ENCODE measurements at regions not wholly inside any gene's neighbourhood (a gene's known extent, or its start where the extent isn't known, plus 50 kb on each side); places are given as distances from the start of the nearest gene placed in this dataset.

DNA sequence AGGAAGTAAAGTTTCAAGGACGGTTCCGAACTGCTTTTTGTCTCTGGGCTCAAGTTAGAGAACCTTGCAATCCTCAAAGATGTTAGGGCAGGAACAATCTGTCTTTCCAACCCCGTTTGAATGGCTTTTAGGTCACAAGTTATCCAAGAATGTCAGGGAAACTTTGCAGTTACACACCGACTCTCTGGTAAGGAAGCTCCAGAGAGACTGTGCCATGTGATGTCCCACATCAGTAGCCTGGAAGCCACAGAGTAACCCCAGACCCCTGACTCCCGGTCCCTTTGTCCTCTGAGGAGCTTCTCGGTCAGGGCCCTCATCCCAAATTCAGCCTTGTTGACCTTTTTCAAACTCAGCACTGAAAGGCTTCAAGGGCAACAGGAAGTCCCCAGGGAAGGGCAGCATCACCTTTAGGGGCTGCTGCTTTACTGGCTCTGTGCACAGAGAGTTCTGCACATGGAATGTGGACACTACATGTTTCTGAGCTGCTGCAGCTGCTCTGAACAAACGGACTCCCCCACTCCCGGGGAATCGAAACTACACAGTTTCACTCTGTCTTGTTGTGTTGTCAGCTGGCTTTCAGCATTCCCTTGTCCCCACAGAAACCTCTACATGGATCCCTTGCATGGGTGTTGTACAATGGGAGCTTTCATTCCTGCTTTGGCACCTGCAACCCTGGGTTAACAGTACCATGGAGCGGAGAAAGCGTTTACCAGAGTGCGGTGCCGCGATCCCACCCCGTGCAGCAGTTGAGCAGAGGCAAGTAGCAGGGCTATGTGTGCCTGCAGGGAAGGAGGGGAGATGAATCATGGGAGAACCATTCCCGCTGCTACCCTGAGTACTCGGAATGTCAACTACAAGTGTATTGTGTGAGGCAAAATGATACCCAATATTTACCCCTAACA, 408.2 kb upstream of the THBS1 start (continued):
- TF ChIP-seq YEATS4 (CRISPR knock-in tag; IDR thresholded peaks at IDR 0.05; ENCODE audit: borderline replicate concordance) (peak; percentile 40; the same call in 1 of the 2 replicates), ELF4 (CRISPR knock-in tag; IDR thresholded peaks at IDR 0.05; ENCODE audit: borderline replicate concordance) (no peak), PHF20 (CRISPR knock-in tag; IDR thresholded peaks at IDR 0.05) (no peak), SCMH1 (CRISPR knock-in tag; IDR thresholded peaks at IDR 0.05; ENCODE audit: borderline replicate concordance) (no peak), KLF12 (CRISPR knock-in tag; IDR thresholded peaks at IDR 0.05; ENCODE audit: borderline replicate concordance) (0 out of 2 replicates have a peak, but pooled peaks have one; percentile 38), NFE2 (CRISPR knock-in tag; IDR thresholded peaks at IDR 0.05) (no peak), CHD4 (IDR thresholded peaks at IDR 0.05; ENCODE audit: borderline replicate concordance, low read length) (no peak), MAFF (IDR thresholded peaks at IDR 0.05; ENCODE audit: low read depth, low read length) (no peak), NCOA5 (CRISPR knock-in tag; IDR thresholded peaks at IDR 0.05) (no peak), NKX3-1 (CRISPR knock-in tag; IDR thresholded peaks at IDR 0.05) (peak; percentile 37; the same call in 1 of the 2 replicates), PCBP2 (optimal IDR thresholded peaks at IDR 0.05; ENCODE audit: low read depth, low read length, poor library complexity, severe bottlenecking) (no peak), DPF2 (CRISPR knock-in tag; IDR thresholded peaks at IDR 0.05; ENCODE audit: borderline replicate concordance, low read depth) (no peak), FOXJ3 (CRISPR knock-in tag; IDR thresholded peaks at IDR 0.05; ENCODE audit: borderline replicate concordance) (0 out of 2 replicates have a peak, but pooled peaks have one; percentile 8), TOE1 (CRISPR knock-in tag; IDR thresholded peaks at IDR 0.05) (no peak), ZNF75D (CRISPR knock-in tag; IDR thresholded peaks at IDR 0.05; ENCODE audit: borderline replicate concordance) (no peak), JUNB (CRISPR knock-in tag; IDR thresholded peaks at IDR 0.05; ENCODE audit: borderline replicate concordance) (no peak), PHF8 (CRISPR knock-in tag; IDR thresholded peaks at IDR 0.05) (no peak)
- TF ChIP-seq, protein P1, sequence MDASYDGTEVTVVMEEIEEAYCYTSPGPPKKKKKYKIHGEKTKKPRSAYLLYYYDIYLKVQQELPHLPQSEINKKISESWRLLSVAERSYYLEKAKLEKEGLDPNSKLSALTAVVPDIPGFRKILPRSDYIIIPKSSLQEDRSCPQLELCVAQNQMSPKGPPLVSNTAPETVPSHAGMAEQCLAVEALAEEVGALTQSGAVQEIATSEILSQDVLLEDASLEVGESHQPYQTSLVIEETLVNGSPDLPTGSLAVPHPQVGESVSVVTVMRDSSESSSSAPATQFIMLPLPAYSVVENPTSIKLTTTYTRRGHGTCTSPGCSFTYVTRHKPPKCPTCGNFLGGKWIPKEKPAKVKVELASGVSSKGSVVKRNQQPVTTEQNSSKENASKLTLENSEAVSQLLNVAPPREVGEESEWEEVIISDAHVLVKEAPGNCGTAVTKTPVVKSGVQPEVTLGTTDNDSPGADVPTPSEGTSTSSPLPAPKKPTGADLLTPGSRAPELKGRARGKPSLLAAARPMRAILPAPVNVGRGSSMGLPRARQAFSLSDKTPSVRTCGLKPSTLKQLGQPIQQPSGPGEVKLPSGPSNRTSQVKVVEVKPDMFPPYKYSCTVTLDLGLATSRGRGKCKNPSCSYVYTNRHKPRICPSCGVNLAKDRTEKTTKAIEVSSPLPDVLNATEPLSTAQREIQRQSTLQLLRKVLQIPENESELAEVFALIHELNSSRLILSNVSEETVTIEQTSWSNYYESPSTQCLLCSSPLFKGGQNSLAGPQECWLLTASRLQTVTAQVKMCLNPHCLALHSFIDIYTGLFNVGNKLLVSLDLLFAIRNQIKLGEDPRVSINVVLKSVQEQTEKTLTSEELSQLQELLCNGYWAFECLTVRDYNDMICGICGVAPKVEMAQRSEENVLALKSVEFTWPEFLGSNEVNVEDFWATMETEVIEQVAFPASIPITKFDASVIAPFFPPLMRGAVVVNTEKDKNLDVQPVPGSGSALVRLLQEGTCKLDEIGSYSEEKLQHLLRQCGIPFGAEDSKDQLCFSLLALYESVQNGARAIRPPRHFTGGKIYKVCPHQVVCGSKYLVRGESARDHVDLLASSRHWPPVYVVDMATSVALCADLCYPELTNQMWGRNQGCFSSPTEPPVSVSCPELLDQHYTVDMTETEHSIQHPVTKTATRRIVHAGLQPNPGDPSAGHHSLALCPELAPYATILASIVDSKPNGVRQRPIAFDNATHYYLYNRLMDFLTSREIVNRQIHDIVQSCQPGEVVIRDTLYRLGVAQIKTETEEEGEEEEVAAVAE (CRISPR knock-in tag; IDR thresholded peaks at IDR 0.05; ENCODE audit: borderline replicate concordance): no peak
- TF ChIP-seq, protein P2, sequence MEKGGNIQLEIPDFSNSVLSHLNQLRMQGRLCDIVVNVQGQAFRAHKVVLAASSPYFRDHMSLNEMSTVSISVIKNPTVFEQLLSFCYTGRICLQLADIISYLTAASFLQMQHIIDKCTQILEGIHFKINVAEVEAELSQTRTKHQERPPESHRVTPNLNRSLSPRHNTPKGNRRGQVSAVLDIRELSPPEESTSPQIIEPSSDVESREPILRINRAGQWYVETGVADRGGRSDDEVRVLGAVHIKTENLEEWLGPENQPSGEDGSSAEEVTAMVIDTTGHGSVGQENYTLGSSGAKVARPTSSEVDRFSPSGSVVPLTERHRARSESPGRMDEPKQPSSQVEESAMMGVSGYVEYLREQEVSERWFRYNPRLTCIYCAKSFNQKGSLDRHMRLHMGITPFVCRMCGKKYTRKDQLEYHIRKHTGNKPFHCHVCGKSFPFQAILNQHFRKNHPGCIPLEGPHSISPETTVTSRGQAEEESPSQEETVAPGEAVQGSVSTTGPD (CRISPR knock-in tag; IDR thresholded peaks at IDR 0.05): no peak
- TF ChIP-seq, protein P3, sequence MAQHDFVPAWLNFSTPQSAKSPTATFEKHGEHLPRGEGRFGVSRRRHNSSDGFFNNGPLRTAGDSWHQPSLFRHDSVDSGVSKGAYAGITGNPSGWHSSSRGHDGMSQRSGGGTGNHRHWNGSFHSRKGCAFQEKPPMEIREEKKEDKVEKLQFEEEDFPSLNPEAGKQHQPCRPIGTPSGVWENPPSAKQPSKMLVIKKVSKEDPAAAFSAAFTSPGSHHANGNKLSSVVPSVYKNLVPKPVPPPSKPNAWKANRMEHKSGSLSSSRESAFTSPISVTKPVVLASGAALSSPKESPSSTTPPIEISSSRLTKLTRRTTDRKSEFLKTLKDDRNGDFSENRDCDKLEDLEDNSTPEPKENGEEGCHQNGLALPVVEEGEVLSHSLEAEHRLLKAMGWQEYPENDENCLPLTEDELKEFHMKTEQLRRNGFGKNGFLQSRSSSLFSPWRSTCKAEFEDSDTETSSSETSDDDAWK (CRISPR knock-in tag; IDR thresholded peaks at IDR 0.05): no peak
